ENCODE measurements at regions not wholly inside any gene's neighbourhood (a gene's known extent, or its start where the extent isn't known, plus 50 kb on each side); places are given as distances from the start of the nearest gene placed in this dataset.

DNA sequence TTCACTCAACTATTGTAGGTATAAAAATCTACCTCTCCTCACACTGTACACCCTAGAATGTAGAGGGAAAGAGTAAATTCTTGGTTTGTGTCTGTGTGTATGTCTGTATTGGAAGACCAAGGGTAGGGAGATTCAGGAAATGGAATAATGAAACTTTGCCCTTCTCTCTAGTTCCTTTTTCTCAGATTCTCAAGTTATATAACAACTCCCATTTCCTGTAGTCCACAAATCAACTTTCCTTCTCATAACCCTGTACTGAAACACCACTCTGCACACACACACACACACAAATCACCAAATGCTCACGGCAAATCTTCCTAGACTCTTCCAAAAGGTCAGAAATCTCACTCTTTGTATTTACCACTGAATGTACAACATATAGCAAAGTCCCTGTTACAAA, 824.5 kb upstream of the DIAPH2 start:
- ChIA-PET POLR2A (no interaction called here), CTCF (ENCODE audit: low intra/inter-chr PET ratio, low total read pairs) (no interaction called here)
- H3K36me3 ChIP-seq (replicated peaks in 1 of 2; ENCODE audit: control insufficient read depth in 1 of 2, insufficient read depth in 2 of 2, low read length in 2 of 2): no peaks in the 10 kb centered on the region
- H3K9ac ChIP-seq (ENCODE audit: insufficient read depth, low read depth, low read length): no peak overlapping the region
- no peak overlapping the region for H3K4me3 ChIP-seq (replicated peaks in 1 of 3; ENCODE audit: insufficient read depth in 1 of 3, low read depth in 2 of 3, low read length in 3 of 3)
- TF ChIP-seq, protein P1, sequence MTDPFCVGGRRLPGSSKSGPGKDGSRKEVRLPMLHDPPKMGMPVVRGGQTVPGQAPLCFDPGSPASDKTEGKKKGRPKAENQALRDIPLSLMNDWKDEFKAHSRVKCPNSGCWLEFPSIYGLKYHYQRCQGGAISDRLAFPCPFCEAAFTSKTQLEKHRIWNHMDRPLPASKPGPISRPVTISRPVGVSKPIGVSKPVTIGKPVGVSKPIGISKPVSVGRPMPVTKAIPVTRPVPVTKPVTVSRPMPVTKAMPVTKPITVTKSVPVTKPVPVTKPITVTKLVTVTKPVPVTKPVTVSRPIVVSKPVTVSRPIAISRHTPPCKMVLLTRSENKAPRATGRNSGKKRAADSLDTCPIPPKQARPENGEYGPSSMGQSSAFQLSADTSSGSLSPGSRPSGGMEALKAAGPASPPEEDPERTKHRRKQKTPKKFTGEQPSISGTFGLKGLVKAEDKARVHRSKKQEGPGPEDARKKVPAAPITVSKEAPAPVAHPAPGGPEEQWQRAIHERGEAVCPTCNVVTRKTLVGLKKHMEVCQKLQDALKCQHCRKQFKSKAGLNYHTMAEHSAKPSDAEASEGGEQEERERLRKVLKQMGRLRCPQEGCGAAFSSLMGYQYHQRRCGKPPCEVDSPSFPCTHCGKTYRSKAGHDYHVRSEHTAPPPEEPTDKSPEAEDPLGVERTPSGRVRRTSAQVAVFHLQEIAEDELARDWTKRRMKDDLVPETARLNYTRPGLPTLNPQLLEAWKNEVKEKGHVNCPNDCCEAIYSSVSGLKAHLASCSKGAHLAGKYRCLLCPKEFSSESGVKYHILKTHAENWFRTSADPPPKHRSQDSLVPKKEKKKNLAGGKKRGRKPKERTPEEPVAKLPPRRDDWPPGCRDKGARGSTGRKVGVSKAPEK (CRISPR knock-in tag; IDR thresholded peaks at IDR 0.05; ENCODE audit: borderline replicate concordance): no peak
- TF ChIP-seq ZNF781 (CRISPR knock-in tag; IDR thresholded peaks at IDR 0.05; ENCODE audit: borderline replicate concordance, not compliant biosample characterization) (no peak), E2F2 (CRISPR knock-in tag; IDR thresholded peaks at IDR 0.05; ENCODE audit: borderline replicate concordance) (no peak), EED (CRISPR knock-in tag; IDR thresholded peaks at IDR 0.05) (no peak), KLF11 (CRISPR knock-in tag; IDR thresholded peaks at IDR 0.05) (no peak), SSRP1 (CRISPR knock-in tag; IDR thresholded peaks at IDR 0.05) (no peak), SP1 (IDR thresholded peaks at IDR 0.05) (no peak), SP1 (CRISPR knock-in tag; IDR thresholded peaks at IDR 0.05) (no peak)
- TF ChIP-seq, protein P2, sequence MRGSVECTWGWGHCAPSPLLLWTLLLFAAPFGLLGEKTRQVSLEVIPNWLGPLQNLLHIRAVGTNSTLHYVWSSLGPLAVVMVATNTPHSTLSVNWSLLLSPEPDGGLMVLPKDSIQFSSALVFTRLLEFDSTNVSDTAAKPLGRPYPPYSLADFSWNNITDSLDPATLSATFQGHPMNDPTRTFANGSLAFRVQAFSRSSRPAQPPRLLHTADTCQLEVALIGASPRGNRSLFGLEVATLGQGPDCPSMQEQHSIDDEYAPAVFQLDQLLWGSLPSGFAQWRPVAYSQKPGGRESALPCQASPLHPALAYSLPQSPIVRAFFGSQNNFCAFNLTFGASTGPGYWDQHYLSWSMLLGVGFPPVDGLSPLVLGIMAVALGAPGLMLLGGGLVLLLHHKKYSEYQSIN (CRISPR knock-in tag; IDR thresholded peaks at IDR 0.05; ENCODE audit: borderline replicate concordance): no peak
- TF ChIP-seq, protein P3, sequence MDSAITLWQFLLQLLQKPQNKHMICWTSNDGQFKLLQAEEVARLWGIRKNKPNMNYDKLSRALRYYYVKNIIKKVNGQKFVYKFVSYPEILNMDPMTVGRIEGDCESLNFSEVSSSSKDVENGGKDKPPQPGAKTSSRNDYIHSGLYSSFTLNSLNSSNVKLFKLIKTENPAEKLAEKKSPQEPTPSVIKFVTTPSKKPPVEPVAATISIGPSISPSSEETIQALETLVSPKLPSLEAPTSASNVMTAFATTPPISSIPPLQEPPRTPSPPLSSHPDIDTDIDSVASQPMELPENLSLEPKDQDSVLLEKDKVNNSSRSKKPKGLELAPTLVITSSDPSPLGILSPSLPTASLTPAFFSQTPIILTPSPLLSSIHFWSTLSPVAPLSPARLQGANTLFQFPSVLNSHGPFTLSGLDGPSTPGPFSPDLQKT (CRISPR knock-in tag; IDR thresholded peaks at IDR 0.05; ENCODE audit: borderline replicate concordance): no peak
- intact Hi-C loops (cut with micrococcal nuclease; ENCODE audit: unreplicated experiment): no loop called here
- no peak overlapping the region for H3K4me2 ChIP-seq (ENCODE audit: low read depth, low read length)
- ATAC-seq (no peak), FAIRE-seq (no peak), DNase-seq (ENCODE audit: low spot score) (no peak)
- H3K4me1 ChIP-seq (ENCODE audit: insufficient read depth, low read length): no peaks in the 10 kb centered on the region
- no peak overlapping the region for H3K27ac ChIP-seq (ENCODE audit: extremely low read length, insufficient read depth, low read length)
- no peaks in the 10 kb centered on the region for H3K79me2 ChIP-seq (ENCODE audit: insufficient read depth, low read length)
- no peak overlapping the region for H2AFZ ChIP-seq (ENCODE audit: low read length)
- in situ Hi-C loops (cut with HindIII; ENCODE audit: extremely low pct_ligation_motif_present, low pct_unique_long_range_greater_than_20kb): no loop called here
- no peaks in the 10 kb centered on the region for H4K20me1 ChIP-seq (ENCODE audit: insufficient read depth, low read length)
- 7% methylated on average over 1 of the region's 1 CpG for WGBS (ENCODE audit: low lambda C conversion rate)
- no peaks in the 10 kb centered on the region for H3K9me3 ChIP-seq (ENCODE audit: low read length)
- no peaks in the 10 kb centered on the region for H3K27me3 ChIP-seq (ENCODE audit: control insufficient read depth in 1 of 2, insufficient read depth in 2 of 2, low read length in 2 of 2)
- BruUV-seq (replicated peaks): no TSS peak

All from HepG2 (cell line).